ENCODE measurements at regions not wholly inside any gene's neighbourhood (a gene's known extent, or its start where the extent isn't known, plus 50 kb on each side); places are given as distances from the start of the nearest gene placed in this dataset.

DNA sequence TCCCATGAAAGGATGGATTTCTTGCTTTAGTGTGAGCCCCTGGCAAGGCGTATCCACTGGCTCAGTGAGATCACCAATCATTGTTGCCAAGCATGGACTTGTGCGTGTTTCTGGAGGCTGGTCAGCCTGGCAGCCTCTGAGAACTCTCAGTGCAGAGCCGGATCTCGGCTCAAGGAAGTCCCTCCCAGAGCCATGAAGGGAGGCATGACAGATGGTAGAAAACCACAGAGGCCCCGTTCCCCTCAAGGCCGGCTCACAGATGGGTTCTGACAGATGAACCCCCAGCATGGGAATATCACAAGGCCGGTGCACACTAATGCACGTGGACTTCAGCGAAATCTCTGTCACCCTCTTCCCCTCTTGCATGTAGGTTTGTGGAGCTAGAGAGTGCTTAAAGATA lies 290.5 kb downstream of the AJAP1 start:
- TF ChIP-seq, protein P1, sequence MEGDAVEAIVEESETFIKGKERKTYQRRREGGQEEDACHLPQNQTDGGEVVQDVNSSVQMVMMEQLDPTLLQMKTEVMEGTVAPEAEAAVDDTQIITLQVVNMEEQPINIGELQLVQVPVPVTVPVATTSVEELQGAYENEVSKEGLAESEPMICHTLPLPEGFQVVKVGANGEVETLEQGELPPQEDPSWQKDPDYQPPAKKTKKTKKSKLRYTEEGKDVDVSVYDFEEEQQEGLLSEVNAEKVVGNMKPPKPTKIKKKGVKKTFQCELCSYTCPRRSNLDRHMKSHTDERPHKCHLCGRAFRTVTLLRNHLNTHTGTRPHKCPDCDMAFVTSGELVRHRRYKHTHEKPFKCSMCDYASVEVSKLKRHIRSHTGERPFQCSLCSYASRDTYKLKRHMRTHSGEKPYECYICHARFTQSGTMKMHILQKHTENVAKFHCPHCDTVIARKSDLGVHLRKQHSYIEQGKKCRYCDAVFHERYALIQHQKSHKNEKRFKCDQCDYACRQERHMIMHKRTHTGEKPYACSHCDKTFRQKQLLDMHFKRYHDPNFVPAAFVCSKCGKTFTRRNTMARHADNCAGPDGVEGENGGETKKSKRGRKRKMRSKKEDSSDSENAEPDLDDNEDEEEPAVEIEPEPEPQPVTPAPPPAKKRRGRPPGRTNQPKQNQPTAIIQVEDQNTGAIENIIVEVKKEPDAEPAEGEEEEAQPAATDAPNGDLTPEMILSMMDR (IDR thresholded peaks at IDR 0.05) = no peak
- DNase-seq (ENCODE audit: low spot score) (no peak), ATAC-seq (ENCODE audit: low FRiP score) (no peak)

DNA sequence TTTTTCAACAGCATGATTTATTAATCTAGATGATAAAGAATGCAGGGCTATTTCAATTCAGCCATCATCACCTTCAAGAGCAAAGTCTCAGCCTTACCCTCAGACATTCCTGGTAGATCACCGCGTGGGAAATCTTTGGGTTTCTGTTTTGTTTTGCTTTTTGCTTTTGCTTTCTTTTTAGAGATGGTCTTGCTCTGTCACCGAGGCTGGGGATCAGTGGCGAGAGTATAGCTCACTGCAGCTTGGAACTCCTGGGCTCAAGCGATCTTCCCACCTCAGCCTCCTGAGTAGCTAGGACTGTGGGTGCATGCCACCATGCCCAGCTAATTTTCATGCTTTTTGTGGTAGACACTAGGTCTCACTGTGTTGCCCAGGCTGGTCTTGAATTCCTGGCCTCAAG lies 289.7 kb downstream of the AJAP1 start:
- no peak for ATAC-seq (ENCODE audit: low FRiP score)
- TF ChIP-seq, protein P1 (IDR thresholded peaks at IDR 0.05) = no peak

DNA sequence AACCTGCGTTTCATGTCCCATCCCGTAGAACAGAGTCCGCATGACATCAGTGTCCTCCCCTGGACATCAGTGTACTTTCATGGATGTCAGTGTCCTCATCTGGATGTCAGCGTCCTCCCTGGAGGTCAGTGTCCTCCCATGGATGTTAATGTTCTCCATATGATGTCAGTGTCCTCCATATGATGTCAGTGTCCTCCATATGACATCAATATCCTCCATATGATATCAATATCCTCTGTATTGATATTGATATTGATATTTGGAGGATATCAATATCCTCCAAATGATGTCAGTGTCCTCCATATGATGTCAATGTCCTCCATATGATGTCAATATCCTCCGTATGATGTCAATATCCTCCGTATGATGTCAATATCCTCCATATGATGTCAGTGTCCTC lies 284.9 kb downstream of the AJAP1 start:
- no peak for DNase-seq (ENCODE audit: low spot score)
- no peak for ATAC-seq (ENCODE audit: low FRiP score)
- TF ChIP-seq, protein P1 (IDR thresholded peaks at IDR 0.05) = no peak

More for the DNA sequence above, 289.7 kb downstream of the AJAP1 start:
- DNase-seq (ENCODE audit: low spot score) = no peak

DNA sequence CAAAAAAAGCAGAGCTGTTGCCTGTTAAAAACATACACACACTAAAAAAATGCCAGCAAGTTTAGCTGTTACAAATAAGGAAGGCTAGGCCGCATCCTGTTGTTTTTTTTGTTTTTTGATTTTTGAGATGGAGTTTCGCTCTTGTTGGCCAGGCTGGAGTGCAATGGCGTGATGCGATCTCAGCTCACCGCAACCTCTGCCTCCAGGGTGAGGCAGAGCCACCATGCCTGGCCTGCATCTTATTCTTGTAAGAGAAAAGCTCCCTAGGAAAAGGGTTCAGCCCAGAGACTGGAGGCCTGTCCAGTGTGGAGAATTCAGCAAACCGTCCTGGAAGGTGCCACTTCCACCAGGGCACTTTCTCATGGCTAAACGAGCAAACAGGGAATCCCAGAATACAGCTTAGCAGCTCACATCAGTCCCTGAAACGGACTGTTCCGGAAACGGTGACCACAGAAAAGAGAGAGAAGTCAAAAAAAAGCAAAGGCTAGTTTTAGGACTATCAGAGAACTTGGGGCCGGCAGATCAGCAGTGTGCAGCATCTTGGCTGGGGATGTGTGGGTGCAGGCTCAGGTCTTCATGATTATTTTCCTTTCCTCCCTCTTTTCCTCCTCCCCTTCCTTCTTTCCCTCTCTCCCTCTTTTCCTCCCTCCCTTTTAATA lies 283.6 kb downstream of the AJAP1 start:
- DNase-seq (ENCODE audit: low spot score) = no peak
- TF ChIP-seq, protein P1 (IDR thresholded peaks at IDR 0.05) = no peak
- ATAC-seq (ENCODE audit: low FRiP score) = no peak

- TF ChIP-seq, protein P1 (IDR thresholded peaks at IDR 0.05) = no peak
- no peak for DNase-seq (ENCODE audit: low spot score)
- no peak for ATAC-seq (ENCODE audit: low FRiP score)
Observed at GRCh38 chr1:4935807-4936206, 281.4 kb downstream of the AJAP1 start.

GRCh38 chr1:4933232-4933631 lies 278.8 kb downstream of the AJAP1 start:
- TF ChIP-seq, protein P1 (IDR thresholded peaks at IDR 0.05) = no peak
- ATAC-seq (ENCODE audit: low FRiP score) (no peak), DNase-seq (ENCODE audit: low spot score) (no peak)

DNA sequence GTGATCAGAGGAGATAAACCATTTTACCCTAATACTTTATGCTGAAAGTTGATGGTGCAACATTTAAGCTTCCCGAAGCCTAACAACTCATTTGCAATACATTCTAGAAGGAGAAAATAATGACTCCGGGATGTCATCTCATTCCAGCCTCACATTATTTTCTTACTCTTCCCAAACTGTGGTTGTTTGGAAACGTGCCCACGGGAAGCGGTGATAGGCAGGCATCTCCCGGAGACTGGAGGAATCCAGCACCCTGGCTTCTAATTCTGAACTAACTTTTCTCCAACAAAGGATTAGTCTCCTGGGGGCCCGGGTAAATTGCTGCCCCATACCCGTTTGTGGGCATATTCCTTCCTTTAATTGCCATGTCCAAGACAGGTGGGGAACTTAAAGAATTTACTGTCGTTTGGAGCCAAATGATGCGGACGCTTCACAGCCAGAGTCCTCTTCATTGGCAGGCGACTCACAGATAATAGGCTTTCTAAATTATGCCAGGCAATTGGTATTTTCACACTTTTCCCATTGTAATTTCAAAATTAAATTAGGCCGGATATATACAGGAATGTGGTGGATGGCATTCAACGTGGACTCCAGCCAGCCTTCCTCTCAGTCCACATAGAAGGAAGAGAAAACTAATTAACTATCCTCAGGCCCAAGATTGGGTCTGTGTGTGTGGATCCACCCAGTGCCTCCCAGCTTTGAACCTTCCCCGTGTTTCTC lies 278.1 kb downstream of the AJAP1 start:
- ATAC-seq (ENCODE audit: low FRiP score) = no peak

More for the DNA sequence above, 278.1 kb downstream of the AJAP1 start:
- DNase-seq (ENCODE audit: low spot score) = no peak
- TF ChIP-seq, protein P1 (IDR thresholded peaks at IDR 0.05) = no peak

Measured in omental fat pad (tissue), 3 donors.